ENCODE measurements at regions not wholly inside any gene's neighbourhood (a gene's known extent, or its start where the extent isn't known, plus 50 kb on each side); places are given as distances from the start of the nearest gene placed in this dataset.
"Not testable (repeated sequence)": the region's sequence is repeated elsewhere in the genome, so short reads cannot be mapped to it uniquely, and the experiment has no call there.

- TF ChIP-seq CTCF (conservative IDR thresholded peaks at IDR 0.05; ENCODE audit: low read length); EZH2phosphoT487 (IDR thresholded peaks at IDR 0.05; ENCODE audit: borderline replicate concordance): not testable (repeated sequence)
Measured at GRCh38 chrX:115987464-115987863, 183.1 kb upstream of the AGTR2 start.
